Natural killer cell (primary cell): ENCODE measurements at regions not wholly inside any gene's neighbourhood (a gene's known extent, or its start where the extent isn't known, plus 50 kb on each side); places are given as distances from the start of the nearest gene placed in this dataset.

Source experiments
- ATAC-seq, 3 donors: fragments of 150-1000 bp in 2 of 3; fragments of 200-7000 bp in 1 of 3; cut with Tn5 transposase; 1 replicate in 1 of 3; 2 replicates in 2 of 3; pipeline ENCODE4 v1.10.0; 2021; ENCODE audit warnings: mild to moderate bottlenecking in 2 of 3, moderate library complexity in 2 of 3
- DNase-seq, 2 donors: peaks; one replicate each; pipeline versions ENCODE4 v3.0.0 to v3.0.0-alpha.2; 2013 to 2021; ENCODE audit warnings: mixed read lengths in 1 of 2
- H3K27ac ChIP-seq: one replicate; pipeline ENCODE4 v1.5.1; 2013; ENCODE audit warnings: mild to moderate bottlenecking, low read length
- H3K27me3 ChIP-seq: one replicate; pipeline ENCODE4 v1.6.1; 2013; ENCODE audit warnings: low read length; ENCODE audit not compliant: control insufficient read depth, insufficient read depth
- H3K36me3 ChIP-seq: one replicate; pipeline ENCODE4 v1.6.1; 2013; ENCODE audit warnings: low read length; ENCODE audit not compliant: control insufficient read depth, insufficient read depth
- H3K4me1 ChIP-seq: one replicate; pipeline ENCODE4 v1.6.1; 2013; ENCODE audit warnings: low read length; ENCODE audit not compliant: control insufficient read depth, insufficient read depth
- H3K4me3 ChIP-seq: one replicate; pipeline ENCODE4 v1.5.1; 2013; ENCODE audit warnings: low read length
- H3K9me3 ChIP-seq: one replicate; pipeline ENCODE4 v1.6.1; 2013; ENCODE audit warnings: low read length; ENCODE audit not compliant: control insufficient read depth, insufficient read depth
- H3K27ac Mint-ChIP-seq, 2 donors: one replicate each; pipeline ENCODE4 v1.8.0; 2022; ENCODE audit warnings: mild to moderate bottlenecking in 2 of 2, mixed read lengths in 2 of 2, moderate library complexity in 1 of 2
- H3K27me3 Mint-ChIP-seq, 2 donors: one replicate each; pipeline ENCODE4 v1.8.0; 2022; ENCODE audit warnings: low read depth in 2 of 2, mixed read lengths in 2 of 2
- H3K36me3 Mint-ChIP-seq: one replicate; pipeline ENCODE4 v1.8.0; 2022; ENCODE audit warnings: mixed read lengths
- H3K4me1 Mint-ChIP-seq, 2 donors: one replicate each; pipeline ENCODE4 v1.8.0; 2022; ENCODE audit warnings: mixed read lengths in 2 of 2
- H3K4me3 Mint-ChIP-seq: one replicate; pipeline ENCODE4 v1.8.0; 2022; ENCODE audit warnings: mild to moderate bottlenecking, moderate library complexity, mixed read lengths
- H3K9me3 Mint-ChIP-seq, 2 donors: one replicate each; pipeline ENCODE4 v1.8.0; 2022; ENCODE audit warnings: mixed read lengths in 2 of 2
- WGBS: methylation state at CpG from one replicate; pipeline ENCODE4 v1.1.7; 2013; ENCODE audit warnings: missing lambda C conversion rate; ENCODE audit not compliant: insufficient coverage; 5-methylcytosine and 5-hydroxymethylcytosine counted together
- intact Hi-C: fragments of 100-400 bp; cut with micrococcal nuclease; formaldehyde crosslinking; loops from one replicate; pipeline ENCODE4 v1.14.2; 2022
- TF ChIP-seq, protein P1 (sequence below): fragments of 200-600 bp; IDR thresholded peaks from one replicate; pipeline ENCODE4 v1.8.0; 2022; ENCODE audit warnings: antibody characterized with exemption

DNA sequence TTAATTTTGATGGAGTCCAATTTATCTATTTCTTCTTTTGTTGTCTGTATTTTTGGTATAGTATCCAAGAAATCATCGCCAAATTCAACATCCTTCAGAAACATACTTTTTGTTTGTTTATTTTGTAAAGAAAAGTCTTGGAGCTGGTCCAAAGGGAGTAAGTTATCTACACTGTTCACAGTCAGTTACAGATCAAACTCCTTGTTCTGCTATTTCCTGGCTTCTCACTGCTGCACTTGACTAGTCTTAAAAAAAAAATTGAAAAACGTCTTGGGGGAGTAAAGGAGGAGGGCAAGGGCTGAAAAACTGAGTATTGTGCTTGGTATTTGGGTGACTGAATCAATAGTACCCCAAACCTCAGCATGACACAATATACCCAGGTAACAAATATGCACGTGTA lies 105.6 kb downstream of the NFKBIZ start:
- intact Hi-C loops = no loop called here
- Mint-ChIP-seq H3K4me3 (no peak overlapping the region), H3K9me3 (no peaks in the 10 kb centered on the region), H3K27ac (no peak overlapping the region), H3K4me1 (peaks cover 0 to 6% of the 10 kb centered on the region in 2 donors), H3K36me3 (no peaks in the 10 kb centered on the region), H3K27me3 (peaks cover 5 to 21% of the 10 kb centered on the region in 2 donors)
- Histone ChIP-seq H3K36me3 (no peaks in the 10 kb centered on the region), H3K9me3 (no peaks in the 10 kb centered on the region), H3K4me1 (no peaks in the 10 kb centered on the region), H3K27me3 (no peaks in the 10 kb centered on the region), H3K27ac (no peak overlapping the region), H3K4me3 (no peak overlapping the region)
- 20% methylated on average over 1 of the region's 3 CpGs for WGBS
- TF ChIP-seq, protein P1, sequence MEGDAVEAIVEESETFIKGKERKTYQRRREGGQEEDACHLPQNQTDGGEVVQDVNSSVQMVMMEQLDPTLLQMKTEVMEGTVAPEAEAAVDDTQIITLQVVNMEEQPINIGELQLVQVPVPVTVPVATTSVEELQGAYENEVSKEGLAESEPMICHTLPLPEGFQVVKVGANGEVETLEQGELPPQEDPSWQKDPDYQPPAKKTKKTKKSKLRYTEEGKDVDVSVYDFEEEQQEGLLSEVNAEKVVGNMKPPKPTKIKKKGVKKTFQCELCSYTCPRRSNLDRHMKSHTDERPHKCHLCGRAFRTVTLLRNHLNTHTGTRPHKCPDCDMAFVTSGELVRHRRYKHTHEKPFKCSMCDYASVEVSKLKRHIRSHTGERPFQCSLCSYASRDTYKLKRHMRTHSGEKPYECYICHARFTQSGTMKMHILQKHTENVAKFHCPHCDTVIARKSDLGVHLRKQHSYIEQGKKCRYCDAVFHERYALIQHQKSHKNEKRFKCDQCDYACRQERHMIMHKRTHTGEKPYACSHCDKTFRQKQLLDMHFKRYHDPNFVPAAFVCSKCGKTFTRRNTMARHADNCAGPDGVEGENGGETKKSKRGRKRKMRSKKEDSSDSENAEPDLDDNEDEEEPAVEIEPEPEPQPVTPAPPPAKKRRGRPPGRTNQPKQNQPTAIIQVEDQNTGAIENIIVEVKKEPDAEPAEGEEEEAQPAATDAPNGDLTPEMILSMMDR = no peak
- no peak for ATAC-seq
- no peak for DNase-seq

DNA sequence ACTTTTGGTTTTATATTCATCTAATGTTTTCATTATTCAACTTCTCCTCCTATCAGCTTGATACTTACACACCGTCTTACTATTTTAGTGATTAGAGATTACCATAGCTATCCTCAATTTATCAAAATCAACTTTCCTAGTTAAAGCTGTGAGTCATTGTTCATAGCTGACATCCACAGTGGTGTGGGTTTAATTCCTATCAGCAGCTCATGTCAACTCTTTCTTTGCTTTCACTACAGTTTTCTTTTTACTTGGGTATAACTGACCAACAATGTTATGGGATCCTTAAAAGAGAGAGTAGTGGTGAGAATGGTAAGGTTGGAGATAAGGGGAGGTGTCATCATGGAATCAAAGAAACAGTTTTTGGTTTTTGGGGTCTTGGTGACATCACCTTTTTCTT lies 112.7 kb downstream of the NFKBIZ start:
- H3K36me3 ChIP-seq = no peaks in the 10 kb centered on the region
- H3K4me1 ChIP-seq = peaks cover 2% of the 10 kb centered on the region
- Mint-ChIP-seq H3K4me3 (no peak overlapping the region), H3K36me3 (no peaks in the 10 kb centered on the region), H3K9me3 (no peaks in the 10 kb centered on the region), H3K4me1 (no peaks in the 10 kb centered on the region), H3K27ac (no peak overlapping the region), H3K27me3 (no peaks in the 10 kb centered on the region)
- WGBS = 83% methylated on average over 1 of the region's 1 CpG
- TF ChIP-seq, protein P1 = no peak
- intact Hi-C loops = no loop called here
- no peaks in the 10 kb centered on the region for H3K27me3 ChIP-seq
- H3K9me3 ChIP-seq = no peaks in the 10 kb centered on the region
- no peak overlapping the region for H3K27ac ChIP-seq
- no peak for ATAC-seq
- no peak overlapping the region for H3K4me3 ChIP-seq
- no peak for DNase-seq

DNA sequence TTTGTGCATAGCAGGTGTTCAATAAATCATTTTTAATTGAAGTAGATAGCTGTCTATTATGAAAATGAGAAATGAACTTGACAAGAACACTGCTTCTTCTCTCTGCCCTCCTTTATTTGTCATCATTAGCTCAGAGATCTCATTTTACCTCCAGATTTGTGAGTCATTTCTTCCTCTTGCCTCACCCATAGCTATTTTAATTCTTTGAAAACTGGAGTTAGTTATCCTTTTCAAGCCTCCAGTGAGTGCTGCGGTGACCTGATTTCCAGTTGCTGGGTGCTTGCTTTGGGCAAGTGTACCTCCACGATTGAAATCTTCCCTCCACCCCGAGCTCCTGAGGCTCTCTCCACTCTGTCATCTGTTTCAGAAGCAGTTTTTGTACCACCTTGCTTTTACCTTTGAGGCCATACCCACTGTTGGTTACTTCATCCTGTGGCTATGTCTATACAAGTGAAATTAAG lies 114.6 kb downstream of the NFKBIZ start:
- DNase-seq (no peak), ATAC-seq (no peak)
- peaks cover 2% of the 10 kb centered on the region for H3K4me1 ChIP-seq
- intact Hi-C loops = no loop called here
- no peaks in the 10 kb centered on the region for H3K36me3 ChIP-seq
- H3K4me3 ChIP-seq = no peak overlapping the region
- TF ChIP-seq, protein P1 = no peak
- no peaks in the 10 kb centered on the region for H3K9me3 ChIP-seq
- H3K27ac ChIP-seq = no peak overlapping the region
- Mint-ChIP-seq H3K4me1 (no peaks in the 10 kb centered on the region), H3K27me3 (no peaks in the 10 kb centered on the region), H3K36me3 (no peaks in the 10 kb centered on the region), H3K9me3 (no peaks in the 10 kb centered on the region), H3K4me3 (no peak overlapping the region), H3K27ac (no peak overlapping the region)
- no peaks in the 10 kb centered on the region for H3K27me3 ChIP-seq
- 79% methylated on average over 3 of the region's 3 CpGs for WGBS

DNA sequence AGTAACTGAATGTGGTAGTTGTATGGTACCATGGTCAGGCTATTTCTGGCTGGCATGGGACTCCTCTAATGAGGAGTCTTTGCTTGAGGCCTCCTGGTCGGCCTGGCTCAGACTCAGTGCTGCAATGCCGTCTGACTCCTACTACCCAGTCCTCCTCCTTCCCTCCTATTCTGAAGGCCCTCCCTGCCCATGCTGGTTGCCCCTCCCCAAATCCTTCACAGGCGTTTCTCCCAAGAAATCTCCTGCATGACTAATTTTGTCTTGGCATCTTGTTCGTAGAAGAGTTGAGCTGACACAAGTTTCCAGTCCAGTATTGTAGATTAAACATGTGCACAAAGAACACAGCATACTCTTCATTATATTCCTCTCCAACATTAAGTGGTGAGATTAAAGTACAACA lies 115.5 kb downstream of the NFKBIZ start:
- ATAC-seq (no peak), DNase-seq (no peak)
- no peak overlapping the region for H3K27ac Mint-ChIP-seq
- no peaks in the 10 kb centered on the region for H3K36me3 Mint-ChIP-seq
- Histone ChIP-seq H3K9me3 (no peaks in the 10 kb centered on the region), H3K27ac (no peak overlapping the region), H3K4me1 (peaks cover 2% of the 10 kb centered on the region), H3K27me3 (no peaks in the 10 kb centered on the region), H3K36me3 (no peaks in the 10 kb centered on the region), H3K4me3 (no peak overlapping the region)
- TF ChIP-seq, protein P1 = no peak
- intact Hi-C loops = no loop called here
- no peak overlapping the region for H3K4me3 Mint-ChIP-seq
- no peaks in the 10 kb centered on the region for H3K9me3 Mint-ChIP-seq
- peaks cover 0 to 2% of the 10 kb centered on the region in 2 donors for H3K27me3 Mint-ChIP-seq
- 91% methylated on average over 4 of the region's 4 CpGs for WGBS
- H3K4me1 Mint-ChIP-seq = no peaks in the 10 kb centered on the region
